A549 (cell line): ENCODE measurements at regions not wholly inside any gene's neighbourhood (a gene's known extent, or its start where the extent isn't known, plus 50 kb on each side); places are given as distances from the start of the nearest gene placed in this dataset.

Experiments used
- BHLHE40 ChIP-seq: IDR thresholded peaks from 2 replicates; pipeline ENCODE4 v1.6.1; 2012; ENCODE audit warnings: low read depth, low read length, inconsistent platforms
- EP300 ChIP-seq, 2 experiments: fragments of >200 bp; sonication (Bioruptor Twin); formaldehyde crosslinking; IDR thresholded peaks; 2 replicates in 1 of 2; 3 replicates in 1 of 2; pipeline ENCODE4 v1.6.1; 2016 to 2017
- FOSL2 ChIP-seq, 2 experiments: fragments of 450-650 bp in 1 of 2; fragments of >200 bp in 1 of 2; sonication (Bioruptor Twin) in 1 of 2; formaldehyde crosslinking; IDR thresholded peaks; 2 replicates each; pipeline versions ENCODE4 v1.5.0 to v1.6.1; 2016 to 2020; ENCODE audit warnings: mild to moderate bottlenecking in 1 of 2, moderate library complexity in 1 of 2
- JUNB ChIP-seq: fragments of >200 bp; sonication (Bioruptor Twin); formaldehyde crosslinking; IDR thresholded peaks from 2 replicates; pipeline ENCODE4 v1.6.1; 2016
- POLR2A ChIP-seq: IDR thresholded peaks from 2 replicates; pipeline ENCODE4 v1.6.1; 2012; ENCODE audit warnings: mild to moderate bottlenecking, low read length
- RAD21 ChIP-seq, 2 experiments: fragments of >200 bp in 1 of 2; sonication (Bioruptor Twin) in 1 of 2; formaldehyde crosslinking in 1 of 2; IDR thresholded peaks in 1 of 2; conservative IDR thresholded peaks in 1 of 2; 2 replicates in 1 of 2; 3 replicates in 1 of 2; pipeline ENCODE4 v1.6.1; 2012 to 2018; ENCODE audit warnings: inconsistent platforms in 1 of 2
- RFX5 ChIP-seq: fragments of 450-650 bp; IDR thresholded peaks from 2 replicates; pipeline ENCODE4 v1.7.1; 2014; ENCODE audit warnings: antibody characterized with exemption, mild to moderate bottlenecking, moderate library complexity
- SMC3 ChIP-seq: fragments of >200 bp; sonication (Bioruptor Twin); formaldehyde crosslinking; IDR thresholded peaks from 3 replicates; pipeline ENCODE4 v1.6.1; 2018; ENCODE audit warnings: inconsistent platforms
- TF ChIP-seq, protein P1 (sequence below): fragments of >200 bp; sonication (Bioruptor Twin); formaldehyde crosslinking; IDR thresholded peaks from 3 replicates; pipeline ENCODE4 v1.5.1; 2016
- TF ChIP-seq, protein P2 (sequence below): IDR thresholded peaks from 2 replicates; pipeline ENCODE4 v1.6.1; 2012
- TF ChIP-seq, protein P3 (sequence below): fragments of 150-350 bp; IDR thresholded peaks from 2 replicates; pipeline ENCODE4 v1.6.1; 2014; ENCODE audit warnings: low read depth, mild to moderate bottlenecking, low read length
- TF ChIP-seq, protein P4 (sequence below): fragments of 200-600 bp; sonication (generic); IDR thresholded peaks from 2 replicates; pipeline ENCODE4 v1.6.1; 2016; ENCODE audit warnings: antibody characterized with exemption, mild to moderate bottlenecking, moderate library complexity
- TF ChIP-seq, protein P5 (sequence below): IDR thresholded peaks from 2 replicates; pipeline ENCODE4 v1.6.1; 2012

DNA sequence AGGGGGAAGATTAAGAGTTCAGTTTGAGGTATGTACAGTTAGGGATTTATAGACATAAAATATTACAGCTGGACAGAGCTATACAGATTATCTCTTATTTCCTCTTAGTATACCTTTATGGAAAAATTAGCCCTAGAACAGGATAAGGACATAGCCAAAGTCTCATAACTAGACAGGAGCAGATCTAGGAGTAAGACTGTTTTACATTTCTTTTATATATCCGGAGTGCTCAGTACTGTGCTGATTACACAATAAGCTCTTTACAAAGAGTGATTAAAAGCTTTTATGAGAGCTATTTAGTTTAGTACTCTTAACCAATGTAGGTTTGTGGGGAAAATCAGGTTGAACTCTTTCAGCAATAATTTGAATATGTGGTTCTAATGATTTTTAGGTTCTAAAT, 105.8 kb downstream of the TBX22 start:
- no peak for TF ChIP-seq RAD21 (conservative IDR thresholded peaks at IDR 0.05 in 1 of 2, IDR thresholded peaks at IDR 0.05 in 1 of 2)
- TF ChIP-seq, protein P1, sequence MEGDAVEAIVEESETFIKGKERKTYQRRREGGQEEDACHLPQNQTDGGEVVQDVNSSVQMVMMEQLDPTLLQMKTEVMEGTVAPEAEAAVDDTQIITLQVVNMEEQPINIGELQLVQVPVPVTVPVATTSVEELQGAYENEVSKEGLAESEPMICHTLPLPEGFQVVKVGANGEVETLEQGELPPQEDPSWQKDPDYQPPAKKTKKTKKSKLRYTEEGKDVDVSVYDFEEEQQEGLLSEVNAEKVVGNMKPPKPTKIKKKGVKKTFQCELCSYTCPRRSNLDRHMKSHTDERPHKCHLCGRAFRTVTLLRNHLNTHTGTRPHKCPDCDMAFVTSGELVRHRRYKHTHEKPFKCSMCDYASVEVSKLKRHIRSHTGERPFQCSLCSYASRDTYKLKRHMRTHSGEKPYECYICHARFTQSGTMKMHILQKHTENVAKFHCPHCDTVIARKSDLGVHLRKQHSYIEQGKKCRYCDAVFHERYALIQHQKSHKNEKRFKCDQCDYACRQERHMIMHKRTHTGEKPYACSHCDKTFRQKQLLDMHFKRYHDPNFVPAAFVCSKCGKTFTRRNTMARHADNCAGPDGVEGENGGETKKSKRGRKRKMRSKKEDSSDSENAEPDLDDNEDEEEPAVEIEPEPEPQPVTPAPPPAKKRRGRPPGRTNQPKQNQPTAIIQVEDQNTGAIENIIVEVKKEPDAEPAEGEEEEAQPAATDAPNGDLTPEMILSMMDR = no peak
- no peak for TF ChIP-seq POLR2A
- TF ChIP-seq, protein P2, sequence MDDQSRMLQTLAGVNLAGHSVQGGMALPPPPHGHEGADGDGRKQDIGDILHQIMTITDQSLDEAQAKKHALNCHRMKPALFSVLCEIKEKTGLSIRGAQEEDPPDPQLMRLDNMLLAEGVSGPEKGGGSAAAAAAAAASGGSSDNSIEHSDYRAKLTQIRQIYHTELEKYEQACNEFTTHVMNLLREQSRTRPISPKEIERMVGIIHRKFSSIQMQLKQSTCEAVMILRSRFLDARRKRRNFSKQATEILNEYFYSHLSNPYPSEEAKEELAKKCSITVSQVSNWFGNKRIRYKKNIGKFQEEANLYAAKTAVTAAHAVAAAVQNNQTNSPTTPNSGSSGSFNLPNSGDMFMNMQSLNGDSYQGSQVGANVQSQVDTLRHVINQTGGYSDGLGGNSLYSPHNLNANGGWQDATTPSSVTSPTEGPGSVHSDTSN = no peak
- no peak for TF ChIP-seq SMC3
- TF ChIP-seq RFX5 = no peak
- TF ChIP-seq, protein P3, sequence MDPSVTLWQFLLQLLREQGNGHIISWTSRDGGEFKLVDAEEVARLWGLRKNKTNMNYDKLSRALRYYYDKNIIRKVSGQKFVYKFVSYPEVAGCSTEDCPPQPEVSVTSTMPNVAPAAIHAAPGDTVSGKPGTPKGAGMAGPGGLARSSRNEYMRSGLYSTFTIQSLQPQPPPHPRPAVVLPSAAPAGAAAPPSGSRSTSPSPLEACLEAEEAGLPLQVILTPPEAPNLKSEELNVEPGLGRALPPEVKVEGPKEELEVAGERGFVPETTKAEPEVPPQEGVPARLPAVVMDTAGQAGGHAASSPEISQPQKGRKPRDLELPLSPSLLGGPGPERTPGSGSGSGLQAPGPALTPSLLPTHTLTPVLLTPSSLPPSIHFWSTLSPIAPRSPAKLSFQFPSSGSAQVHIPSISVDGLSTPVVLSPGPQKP = no peak
- TF ChIP-seq BHLHE40 = no peak
- TF ChIP-seq, protein P4, sequence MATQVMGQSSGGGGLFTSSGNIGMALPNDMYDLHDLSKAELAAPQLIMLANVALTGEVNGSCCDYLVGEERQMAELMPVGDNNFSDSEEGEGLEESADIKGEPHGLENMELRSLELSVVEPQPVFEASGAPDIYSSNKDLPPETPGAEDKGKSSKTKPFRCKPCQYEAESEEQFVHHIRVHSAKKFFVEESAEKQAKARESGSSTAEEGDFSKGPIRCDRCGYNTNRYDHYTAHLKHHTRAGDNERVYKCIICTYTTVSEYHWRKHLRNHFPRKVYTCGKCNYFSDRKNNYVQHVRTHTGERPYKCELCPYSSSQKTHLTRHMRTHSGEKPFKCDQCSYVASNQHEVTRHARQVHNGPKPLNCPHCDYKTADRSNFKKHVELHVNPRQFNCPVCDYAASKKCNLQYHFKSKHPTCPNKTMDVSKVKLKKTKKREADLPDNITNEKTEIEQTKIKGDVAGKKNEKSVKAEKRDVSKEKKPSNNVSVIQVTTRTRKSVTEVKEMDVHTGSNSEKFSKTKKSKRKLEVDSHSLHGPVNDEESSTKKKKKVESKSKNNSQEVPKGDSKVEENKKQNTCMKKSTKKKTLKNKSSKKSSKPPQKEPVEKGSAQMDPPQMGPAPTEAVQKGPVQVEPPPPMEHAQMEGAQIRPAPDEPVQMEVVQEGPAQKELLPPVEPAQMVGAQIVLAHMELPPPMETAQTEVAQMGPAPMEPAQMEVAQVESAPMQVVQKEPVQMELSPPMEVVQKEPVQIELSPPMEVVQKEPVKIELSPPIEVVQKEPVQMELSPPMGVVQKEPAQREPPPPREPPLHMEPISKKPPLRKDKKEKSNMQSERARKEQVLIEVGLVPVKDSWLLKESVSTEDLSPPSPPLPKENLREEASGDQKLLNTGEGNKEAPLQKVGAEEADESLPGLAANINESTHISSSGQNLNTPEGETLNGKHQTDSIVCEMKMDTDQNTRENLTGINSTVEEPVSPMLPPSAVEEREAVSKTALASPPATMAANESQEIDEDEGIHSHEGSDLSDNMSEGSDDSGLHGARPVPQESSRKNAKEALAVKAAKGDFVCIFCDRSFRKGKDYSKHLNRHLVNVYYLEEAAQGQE = no peak
- TF ChIP-seq FOSL2 (IDR thresholded peaks at IDR 0.05) = no peak
- no peak for TF ChIP-seq FOSL2 (CRISPR knock-in tag; IDR thresholded peaks at IDR 0.05)
- TF ChIP-seq JUNB = no peak
- TF ChIP-seq, protein P5, sequence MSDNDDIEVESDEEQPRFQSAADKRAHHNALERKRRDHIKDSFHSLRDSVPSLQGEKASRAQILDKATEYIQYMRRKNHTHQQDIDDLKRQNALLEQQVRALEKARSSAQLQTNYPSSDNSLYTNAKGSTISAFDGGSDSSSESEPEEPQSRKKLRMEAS = no peak
- no peak for TF ChIP-seq EP300 (IDR thresholded peaks at IDR 0.05)
